Stomach (tissue), 4 donors: ENCODE measurements at regions not wholly inside any gene's neighbourhood (a gene's known extent, or its start where the extent isn't known, plus 50 kb on each side); places are given as distances from the start of the nearest gene placed in this dataset.

Experiments
- CTCF ChIP-seq, 7 experiments: fragments of 450-650 bp in 4 of 7; fragments of 200-600 bp in 3 of 7; sonication (generic) in 3 of 7; IDR thresholded peaks; one replicate each; pipeline ENCODE4 v1.5.1; 2016 to 2019; ENCODE audit warnings: antibody characterized with exemption in 7 of 7, control low read depth in 2 of 7, mild to moderate bottlenecking in 1 of 7
- POLR2A ChIP-seq, 4 donors: fragments of 450-650 bp; IDR thresholded peaks; one replicate each; pipeline ENCODE4 v1.6.1; 2016; ENCODE audit warnings: antibody characterized with exemption in 4 of 4, control low read depth in 2 of 4, mild to moderate bottlenecking in 1 of 4, moderate library complexity in 1 of 4
- POLR2AphosphoS5 ChIP-seq, 3 donors: sonication (generic); formaldehyde crosslinking; IDR thresholded peaks; one replicate each; pipeline ENCODE4 v1.6.1; 2016; ENCODE audit warnings: antibody characterized with exemption in 3 of 3

DNA sequence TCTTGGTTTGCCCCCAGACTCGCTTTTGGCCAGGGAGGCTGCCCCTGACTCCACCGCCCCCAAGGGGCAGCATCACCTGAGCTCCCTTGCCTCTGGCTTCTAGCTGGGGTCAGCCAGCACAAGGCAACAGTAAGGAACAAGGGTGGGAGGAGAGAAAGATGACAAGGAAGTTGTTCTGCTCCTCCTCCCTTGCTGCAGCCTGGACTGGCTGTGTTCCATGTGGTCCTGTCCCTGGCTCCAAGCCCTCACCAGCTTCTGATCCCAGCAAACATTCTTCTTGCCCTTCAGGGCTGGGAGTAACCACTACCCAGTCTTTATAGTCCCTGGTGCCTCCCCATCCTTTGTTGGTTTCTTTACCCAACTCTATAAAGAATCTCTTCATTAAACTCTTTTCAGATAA lies 100.3 kb upstream of the SPIN1 start:
- TF ChIP-seq CTCF (IDR thresholded peaks at IDR 0.05) (no peak), POLR2A (IDR thresholded peaks at IDR 0.05) (no peak), POLR2AphosphoS5 (IDR thresholded peaks at IDR 0.05) (no peak)
